Lung (tissue), 11 donors: ENCODE measurements at regions not wholly inside any gene's neighbourhood (a gene's known extent, or its start where the extent isn't known, plus 50 kb on each side); places are given as distances from the start of the nearest gene placed in this dataset.

ENCODE experiments used
- ATAC-seq: fragments of 200-7000 bp; cut with Tn5 transposase; one replicate; pipeline ENCODE4 v1.9.1; 2020; ENCODE audit warnings: moderate number of reproducible peaks; ENCODE audit not compliant: insufficient read depth, low FRiP score
- DNase-seq, 3 donors: peaks; one replicate each; pipeline ENCODE4 v3.0.0-alpha.2; 2013 to 2017
- H3K27ac ChIP-seq, 2 donors: one replicate each; pipeline ENCODE4 v1.5.1; 2013; ENCODE audit warnings: mild to moderate bottlenecking in 2 of 2, moderate library complexity in 2 of 2, control low read depth in 1 of 2, inconsistent platforms in 1 of 2, low read depth in 1 of 2, low read length in 1 of 2
- H3K27me3 ChIP-seq, 3 donors: one replicate each; pipeline ENCODE4 v1.5.1; 2013; ENCODE audit warnings: low read length in 2 of 3; ENCODE audit not compliant: control insufficient read depth in 3 of 3, insufficient read depth in 3 of 3
- H3K36me3 ChIP-seq, 4 donors: one replicate each; pipeline ENCODE4 v1.5.1; 2013; ENCODE audit warnings: low read length in 4 of 4, mild to moderate bottlenecking in 1 of 4, moderate library complexity in 1 of 4; ENCODE audit not compliant: control insufficient read depth in 4 of 4, insufficient read depth in 4 of 4
- H3K4me1 ChIP-seq, 5 donors: one replicate each; pipeline ENCODE4 v1.5.1; 2013; ENCODE audit warnings: low read length in 5 of 5, mild to moderate bottlenecking in 2 of 5, moderate library complexity in 1 of 5; ENCODE audit not compliant: control insufficient read depth in 5 of 5, insufficient read depth in 5 of 5
- H3K4me3 ChIP-seq: one replicate; pipeline ENCODE4 v1.5.1; 2013; ENCODE audit warnings: mild to moderate bottlenecking, control low read depth, moderate library complexity
- H3K9ac ChIP-seq, 2 donors: one replicate each; pipeline ENCODE4 v1.5.1; 2013; ENCODE audit warnings: low read length in 2 of 2, control low read depth in 1 of 2; ENCODE audit not compliant: insufficient read depth in 1 of 2
- H3K9me3 ChIP-seq, 4 donors: one replicate each; pipeline ENCODE4 v1.5.1; 2013; ENCODE audit warnings: low read length in 3 of 4, mild to moderate bottlenecking in 1 of 4, moderate library complexity in 1 of 4; ENCODE audit not compliant: control insufficient read depth in 4 of 4, insufficient read depth in 3 of 4
- CTCF ChIP-seq: IDR thresholded peaks from 2 replicates; pipeline ENCODE4 v1.5.1; 2012; ENCODE audit warnings: mild to moderate bottlenecking; ENCODE audit errors: control extremely low read depth, extremely low read depth
- WGBS, 2 donors: extraction: QIAGEN DNeasy Blood & Tissue Kit; methylation state at CpG; one replicate each; pipeline ENCODE4 v1.1.7; 2013; 5-methylcytosine and 5-hydroxymethylcytosine counted together
- donor health status: control.
- donor health status: control.
- donor health status: Bipolar disorder and iron deficiency.
- donor health status: healthy.
- donor health status: DM: yes; HTN: yes; CAD: no.

GRCh38 chr7:21191321-21192073 is 236.4 kb upstream of the SP4 start:
- H3K4me3 ChIP-seq, result no peak overlapping the region
- no peak for TF ChIP-seq CTCF
- H3K9ac ChIP-seq, result no peak overlapping the region
- H3K4me1 ChIP-seq, result no peaks in the 10 kb centered on the region
- H3K36me3 ChIP-seq, result no peaks in the 10 kb centered on the region
- no peak overlapping the region for H3K27ac ChIP-seq
- no peaks in the 10 kb centered on the region for H3K27me3 ChIP-seq
- DNase-seq, result no peak
- H3K9me3 ChIP-seq, result no peaks in the 10 kb centered on the region
- no peak for ATAC-seq
- 76 to 84% methylated on average over 7 of the region's 7 CpGs for WGBS, 2 donors

- Histone ChIP-seq H3K27me3 (no peaks in the 10 kb centered on the region), H3K9ac (no peak overlapping the region), H3K27ac (no peak overlapping the region), H3K36me3 (no peaks in the 10 kb centered on the region), H3K4me1 (no peaks in the 10 kb centered on the region), H3K9me3 (no peaks in the 10 kb centered on the region), H3K4me3 (no peak overlapping the region)
- ATAC-seq (no peak), DNase-seq (no peak)
- no peak for TF ChIP-seq CTCF
- 61 to 72% methylated on average over 2 of the region's 2 CpGs for WGBS, 2 donors
These were observed 235.2 kb upstream of the SP4 start for GRCh38 chr7:21192657-21193056.

GRCh38 chr7:21193895-21194294 is 234.0 kb upstream of the SP4 start:
- Histone ChIP-seq H3K27me3 (no peaks in the 10 kb centered on the region), H3K4me3 (no peak overlapping the region), H3K9me3 (no peaks in the 10 kb centered on the region), H3K36me3 (no peaks in the 10 kb centered on the region), H3K27ac (no peak overlapping the region), H3K4me1 (no peaks in the 10 kb centered on the region), H3K9ac (no peak overlapping the region)
- ATAC-seq (no peak), DNase-seq (no peak)
- TF ChIP-seq CTCF, result no peak
- 80 to 85% methylated on average over 2 of the region's 2 CpGs for WGBS, 2 donors

- no peak overlapping the region for H3K27ac ChIP-seq
- TF ChIP-seq CTCF, result no peak
- no peaks in the 10 kb centered on the region for H3K27me3 ChIP-seq
- DNase-seq (no peak), ATAC-seq (no peak)
- H3K9me3 ChIP-seq, result no peaks in the 10 kb centered on the region
- 87 to 88% methylated on average over 4 of the region's 4 CpGs for WGBS, 2 donors
- H3K9ac ChIP-seq, result no peak overlapping the region
- H3K36me3 ChIP-seq, result no peaks in the 10 kb centered on the region
- H3K4me3 ChIP-seq, result no peak overlapping the region
- no peaks in the 10 kb centered on the region for H3K4me1 ChIP-seq
These were observed 232.9 kb upstream of the SP4 start for GRCh38 chr7:21194936-21195335.
